ENCODE measurements at regions not wholly inside any gene's neighbourhood (a gene's known extent, or its start where the extent isn't known, plus 50 kb on each side); places are given as distances from the start of the nearest gene placed in this dataset.
"Not testable (repeated sequence)": the region's sequence is repeated elsewhere in the genome, so short reads cannot be mapped to it uniquely, and the experiment has no call there.

GRCh38 chr1:206287759-206288158 lies 84.4 kb downstream of the SRGAP2 start:
- H3K27me3 ChIP-seq (ENCODE audit: insufficient read depth, low read length); H2AFZ ChIP-seq (ENCODE audit: low read length, unreplicated experiment); H3K27ac ChIP-seq (ENCODE audit: low read depth, low read length); H3K4me1 ChIP-seq (ENCODE audit: control insufficient read depth, insufficient read depth, low read length, unreplicated experiment); H3K4me3 ChIP-seq (ENCODE audit: low read depth, low read length); H3K79me2 ChIP-seq (ENCODE audit: control insufficient read depth, insufficient read depth, low read length, unreplicated experiment); H3K36me3 ChIP-seq (ENCODE audit: insufficient read depth, low read length): not testable (repeated sequence)

DNA sequence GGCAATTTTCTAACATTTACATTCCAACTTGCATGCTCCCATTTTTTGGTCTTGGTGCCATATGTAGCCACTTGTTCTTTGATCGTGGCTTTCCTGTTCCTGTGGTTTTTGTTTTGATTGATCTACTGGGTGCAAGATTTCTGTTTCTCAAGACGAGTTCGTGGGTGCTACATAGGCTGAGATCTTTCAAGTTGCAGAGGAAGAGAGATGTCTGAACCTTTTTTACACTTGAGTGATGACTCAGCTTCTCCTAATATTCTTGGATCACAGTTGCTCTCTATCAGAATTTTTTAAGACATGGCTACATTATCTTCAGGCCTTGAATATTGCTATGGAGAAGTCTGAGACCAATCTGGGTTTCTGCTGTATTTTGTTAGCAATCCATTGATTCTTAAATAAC lies 85.1 kb downstream of the SRGAP2 start:
- H3K27me3 ChIP-seq (ENCODE audit: insufficient read depth, low read length); H3K79me2 ChIP-seq (ENCODE audit: control insufficient read depth, insufficient read depth, low read length, unreplicated experiment); H3K4me3 ChIP-seq (ENCODE audit: low read depth, low read length); H2AFZ ChIP-seq (ENCODE audit: low read length, unreplicated experiment); H3K36me3 ChIP-seq (ENCODE audit: insufficient read depth, low read length); H3K27ac ChIP-seq (ENCODE audit: low read depth, low read length); H3K4me1 ChIP-seq (ENCODE audit: control insufficient read depth, insufficient read depth, low read length, unreplicated experiment): not testable (repeated sequence)

GRCh38 chr1:206297145-206298031 lies 94.0 kb downstream of the SRGAP2 start:
- not testable (repeated sequence) for H3K36me3 ChIP-seq (ENCODE audit: insufficient read depth, low read length); H3K79me2 ChIP-seq (ENCODE audit: control insufficient read depth, insufficient read depth, low read length, unreplicated experiment); H2AFZ ChIP-seq (ENCODE audit: low read length, unreplicated experiment); H3K27me3 ChIP-seq (ENCODE audit: insufficient read depth, low read length); H3K27ac ChIP-seq (ENCODE audit: low read depth, low read length); H3K4me1 ChIP-seq (ENCODE audit: control insufficient read depth, insufficient read depth, low read length, unreplicated experiment); H3K4me3 ChIP-seq (ENCODE audit: low read depth, low read length)

DNA sequence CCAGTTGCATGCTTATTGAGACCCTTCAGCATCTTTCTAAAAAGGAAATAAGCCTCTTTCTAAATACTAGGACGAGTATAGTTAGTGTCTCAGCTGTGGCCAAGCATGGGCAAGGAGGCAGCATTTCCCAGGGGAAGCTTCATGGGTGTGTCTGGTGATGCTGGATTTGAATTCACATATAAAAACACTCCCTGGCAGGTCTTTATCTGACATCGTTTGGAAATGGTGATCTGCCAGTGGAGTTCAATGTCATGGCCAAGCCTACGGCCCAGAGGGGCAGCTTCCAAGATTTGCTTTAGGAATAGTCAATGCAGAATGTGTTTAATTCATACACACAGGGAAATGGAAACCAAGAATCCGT lies 94.7 kb downstream of the SRGAP2 start:
- not testable (repeated sequence) for H3K79me2 ChIP-seq (ENCODE audit: control insufficient read depth, insufficient read depth, low read length, unreplicated experiment); H3K4me3 ChIP-seq (ENCODE audit: low read depth, low read length); H3K4me1 ChIP-seq (ENCODE audit: control insufficient read depth, insufficient read depth, low read length, unreplicated experiment); H2AFZ ChIP-seq (ENCODE audit: low read length, unreplicated experiment); H3K27ac ChIP-seq (ENCODE audit: low read depth, low read length); H3K36me3 ChIP-seq (ENCODE audit: insufficient read depth, low read length); H3K27me3 ChIP-seq (ENCODE audit: insufficient read depth, low read length)

- H3K79me2 ChIP-seq (ENCODE audit: control insufficient read depth, insufficient read depth, low read length, unreplicated experiment); H3K27ac ChIP-seq (ENCODE audit: low read depth, low read length); H3K27me3 ChIP-seq (ENCODE audit: insufficient read depth, low read length); H3K4me1 ChIP-seq (ENCODE audit: control insufficient read depth, insufficient read depth, low read length, unreplicated experiment); H3K36me3 ChIP-seq (ENCODE audit: insufficient read depth, low read length); H3K4me3 ChIP-seq (ENCODE audit: low read depth, low read length); H2AFZ ChIP-seq (ENCODE audit: low read length, unreplicated experiment): not testable (repeated sequence)
These were observed 95.9 kb downstream of the SRGAP2 start for GRCh38 chr1:206299181-206299791.

- H3K4me3 ChIP-seq (ENCODE audit: low read depth, low read length) = not testable (repeated sequence)
These were observed 96.6 kb downstream of the SRGAP2 start for GRCh38 chr1:206299942-206300341.

GRCh38 chr1:206302056-206302455 lies 98.7 kb downstream of the SRGAP2 start:
- not testable (repeated sequence) for H3K79me2 ChIP-seq (ENCODE audit: control insufficient read depth, insufficient read depth, low read length, unreplicated experiment)

More at GRCh38 chr1:206299942-206300341, 96.6 kb downstream of the SRGAP2 start:
- not testable (repeated sequence) for H3K27ac ChIP-seq (ENCODE audit: low read depth, low read length); H2AFZ ChIP-seq (ENCODE audit: low read length, unreplicated experiment); H3K27me3 ChIP-seq (ENCODE audit: insufficient read depth, low read length); H3K79me2 ChIP-seq (ENCODE audit: control insufficient read depth, insufficient read depth, low read length, unreplicated experiment); H3K36me3 ChIP-seq (ENCODE audit: insufficient read depth, low read length); H3K4me1 ChIP-seq (ENCODE audit: control insufficient read depth, insufficient read depth, low read length, unreplicated experiment)

GRCh38 chr1:206307442-206307841 lies 104.1 kb downstream of the SRGAP2 start:
- not testable (repeated sequence) for H3K79me2 ChIP-seq (ENCODE audit: control insufficient read depth, insufficient read depth, low read length, unreplicated experiment); H3K27ac ChIP-seq (ENCODE audit: low read depth, low read length); H3K4me1 ChIP-seq (ENCODE audit: control insufficient read depth, insufficient read depth, low read length, unreplicated experiment); H3K36me3 ChIP-seq (ENCODE audit: insufficient read depth, low read length); H2AFZ ChIP-seq (ENCODE audit: low read length, unreplicated experiment); H3K4me3 ChIP-seq (ENCODE audit: low read depth, low read length); H3K27me3 ChIP-seq (ENCODE audit: insufficient read depth, low read length)

More at GRCh38 chr1:206302056-206302455, 98.7 kb downstream of the SRGAP2 start:
- H2AFZ ChIP-seq (ENCODE audit: low read length, unreplicated experiment); H3K4me3 ChIP-seq (ENCODE audit: low read depth, low read length); H3K27ac ChIP-seq (ENCODE audit: low read depth, low read length); H3K36me3 ChIP-seq (ENCODE audit: insufficient read depth, low read length); H3K4me1 ChIP-seq (ENCODE audit: control insufficient read depth, insufficient read depth, low read length, unreplicated experiment); H3K27me3 ChIP-seq (ENCODE audit: insufficient read depth, low read length): not testable (repeated sequence)

DNA sequence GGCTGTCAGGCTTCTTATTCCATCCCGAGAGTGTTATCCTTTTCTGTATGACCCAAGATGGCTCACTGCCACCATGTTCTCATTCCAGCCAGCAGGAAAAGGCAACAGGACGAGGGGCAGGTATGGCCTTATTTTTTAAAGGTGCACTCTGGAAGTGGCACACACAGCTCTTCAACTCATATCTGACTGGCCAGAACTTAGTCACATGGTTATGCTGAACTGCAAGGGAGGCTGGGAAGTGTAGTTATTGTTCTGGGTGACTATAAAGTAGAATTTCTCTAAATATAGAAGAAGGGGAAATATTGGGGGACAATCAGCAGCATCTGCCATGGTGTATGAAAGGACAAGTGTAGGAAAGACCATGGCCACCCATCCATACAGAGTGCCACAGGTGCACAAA lies 107.6 kb downstream of the SRGAP2 start:
- not testable (repeated sequence) for H3K79me2 ChIP-seq (ENCODE audit: control insufficient read depth, insufficient read depth, low read length, unreplicated experiment); H3K4me1 ChIP-seq (ENCODE audit: control insufficient read depth, insufficient read depth, low read length, unreplicated experiment); H3K27me3 ChIP-seq (ENCODE audit: insufficient read depth, low read length); H3K36me3 ChIP-seq (ENCODE audit: insufficient read depth, low read length); H2AFZ ChIP-seq (ENCODE audit: low read length, unreplicated experiment); H3K4me3 ChIP-seq (ENCODE audit: low read depth, low read length); H3K27ac ChIP-seq (ENCODE audit: low read depth, low read length)

DNA sequence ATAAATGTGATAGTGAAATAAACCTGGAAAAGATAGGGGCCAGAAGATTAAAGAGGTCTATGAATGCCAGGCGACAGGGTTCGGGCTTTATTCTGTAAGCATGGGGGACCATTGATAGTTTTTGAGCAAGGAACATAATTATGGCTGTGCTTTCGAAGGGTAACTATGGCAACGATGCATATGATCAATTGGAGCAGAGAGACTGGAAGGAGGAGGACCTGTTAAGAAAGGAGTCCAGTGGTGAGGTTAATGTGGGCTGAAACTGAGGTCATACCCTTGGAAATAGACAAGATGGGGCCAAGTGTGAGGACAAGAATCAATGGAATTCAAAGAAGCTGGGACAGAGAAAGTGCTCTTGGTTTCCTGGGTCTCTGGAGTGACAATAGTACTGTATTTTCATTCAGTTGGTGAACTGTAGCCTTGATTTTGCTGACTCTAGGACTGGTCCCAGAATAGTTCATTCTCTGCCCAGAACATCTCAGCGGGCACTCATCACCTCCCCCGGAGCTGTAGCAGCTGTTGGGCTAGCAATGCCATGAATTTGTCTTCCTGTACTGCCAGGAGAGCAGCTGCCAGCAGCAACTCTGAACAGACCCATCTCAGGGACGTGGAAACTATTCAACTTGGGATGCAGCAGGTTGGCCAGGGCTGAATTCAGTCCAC lies 108.4 kb downstream of the SRGAP2 start:
- not testable (repeated sequence) for H3K36me3 ChIP-seq (ENCODE audit: insufficient read depth, low read length); H3K27ac ChIP-seq (ENCODE audit: low read depth, low read length); H3K4me3 ChIP-seq (ENCODE audit: low read depth, low read length); H3K79me2 ChIP-seq (ENCODE audit: control insufficient read depth, insufficient read depth, low read length, unreplicated experiment); H3K4me1 ChIP-seq (ENCODE audit: control insufficient read depth, insufficient read depth, low read length, unreplicated experiment); H3K27me3 ChIP-seq (ENCODE audit: insufficient read depth, low read length); H2AFZ ChIP-seq (ENCODE audit: low read length, unreplicated experiment)

GRCh38 chr1:206312274-206312665 lies 108.9 kb downstream of the SRGAP2 start:
- not testable (repeated sequence) for H2AFZ ChIP-seq (ENCODE audit: low read length, unreplicated experiment); H3K27ac ChIP-seq (ENCODE audit: low read depth, low read length); H3K79me2 ChIP-seq (ENCODE audit: control insufficient read depth, insufficient read depth, low read length, unreplicated experiment); H3K4me1 ChIP-seq (ENCODE audit: control insufficient read depth, insufficient read depth, low read length, unreplicated experiment); H3K36me3 ChIP-seq (ENCODE audit: insufficient read depth, low read length); H3K4me3 ChIP-seq (ENCODE audit: low read depth, low read length); H3K27me3 ChIP-seq (ENCODE audit: insufficient read depth, low read length)
